NCI-H524 (cell line): ENCODE measurements at regions not wholly inside any gene's neighbourhood (a gene's known extent, or its start where the extent isn't known, plus 50 kb on each side); places are given as distances from the start of the nearest gene placed in this dataset.

Experiments used
- DNase-seq, 2 experiments: peaks; one replicate each; lab custom pipeline; 2025; lab: John Stamatoyannopoulos, UW

- DNase-seq: no peak
Measured at GRCh38 chr5:4941161-4941560, 199.0 kb upstream of the ADAMTS16 start.

GRCh38 chr5:4941957-4942830 is 197.9 kb upstream of the ADAMTS16 start:
- DNase-seq: peak in 1 of 2 experiments; percentile 34

- no peak for DNase-seq
Measured at GRCh38 chr5:4942831-4943178, 197.3 kb upstream of the ADAMTS16 start.

GRCh38 chr5:4945296-4945695 is 194.8 kb upstream of the ADAMTS16 start:
- peak in 1 of 2 experiments; percentile 72 for DNase-seq

GRCh38 chr5:4947106-4947505 is 193.0 kb upstream of the ADAMTS16 start:
- no peak for DNase-seq

DNA sequence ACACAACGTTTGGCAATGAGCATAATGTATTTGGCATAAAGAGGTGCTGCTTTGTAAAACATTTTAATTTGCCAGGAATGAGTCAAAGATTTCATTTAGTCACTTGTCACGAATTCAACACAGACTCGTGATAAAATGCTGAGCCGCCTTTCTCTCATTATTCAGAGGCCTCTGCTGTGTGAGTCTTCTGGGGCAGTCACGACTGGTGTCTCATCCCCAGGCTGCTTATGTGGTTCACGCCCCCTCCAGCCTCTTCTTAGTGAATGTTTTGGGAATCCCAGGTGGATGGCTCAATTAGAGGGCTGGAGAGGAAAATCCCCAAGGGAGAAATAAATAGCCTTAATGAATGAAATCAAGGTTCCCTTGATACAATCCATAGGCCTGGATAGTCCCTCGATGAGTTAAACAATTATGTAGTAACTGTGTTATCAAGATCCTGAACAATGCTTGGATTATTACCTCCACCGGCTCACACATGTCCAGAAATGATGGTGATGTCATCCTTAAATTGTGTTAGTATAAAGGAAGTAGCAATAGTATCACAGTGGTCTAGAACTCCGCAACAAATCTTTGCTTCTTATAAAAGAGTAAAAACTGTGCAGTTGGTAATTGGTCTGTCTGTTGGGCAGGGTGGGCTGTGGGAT is 192.1 kb upstream of the ADAMTS16 start:
- DNase-seq: peak in 1 of 2 experiments; percentile 63

GRCh38 chr5:4949108-4949507 is 191.0 kb upstream of the ADAMTS16 start:
- no peak for DNase-seq

DNA sequence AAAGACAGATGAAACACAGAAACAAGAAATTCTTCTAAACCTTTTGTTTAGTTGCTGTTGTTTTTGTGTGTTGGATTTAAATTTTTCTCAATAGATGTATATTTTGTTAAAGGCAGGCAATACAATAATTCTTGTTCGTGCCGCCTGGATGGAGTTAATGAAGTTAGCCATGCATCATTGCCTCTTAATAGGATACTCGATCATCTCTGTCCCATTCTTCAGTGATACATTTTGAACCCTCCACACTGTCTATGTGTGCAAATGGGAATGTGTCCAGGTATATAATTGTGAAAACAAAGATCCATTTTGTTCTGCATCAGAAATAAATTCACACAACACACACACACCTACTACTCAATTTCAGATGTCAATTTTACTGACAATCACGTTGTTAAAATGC is 186.6 kb upstream of the ADAMTS16 start:
- no peak for DNase-seq

- peak; percentile 73 to 87 for DNase-seq
Measured at GRCh38 chr5:4954048-4954447, 186.1 kb upstream of the ADAMTS16 start.

DNA sequence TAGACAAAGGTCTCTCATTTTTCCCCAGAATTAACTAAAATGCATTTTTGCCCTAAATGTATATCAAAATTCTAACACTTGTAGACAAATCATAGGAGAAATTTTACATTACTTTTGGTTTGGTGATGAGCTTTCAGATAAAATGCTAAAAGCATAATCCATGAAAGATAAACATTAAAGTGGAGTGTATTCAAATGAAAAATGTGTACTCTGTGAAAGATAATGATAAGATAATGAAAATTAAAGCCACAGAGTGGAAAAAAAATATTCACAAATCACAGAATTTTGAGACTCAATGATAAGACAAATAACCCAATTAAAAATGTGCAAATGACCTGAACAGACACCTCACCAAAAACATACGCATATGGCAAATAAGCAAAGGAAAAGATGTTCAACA is 176.9 kb upstream of the ADAMTS16 start:
- no peak for DNase-seq

DNA sequence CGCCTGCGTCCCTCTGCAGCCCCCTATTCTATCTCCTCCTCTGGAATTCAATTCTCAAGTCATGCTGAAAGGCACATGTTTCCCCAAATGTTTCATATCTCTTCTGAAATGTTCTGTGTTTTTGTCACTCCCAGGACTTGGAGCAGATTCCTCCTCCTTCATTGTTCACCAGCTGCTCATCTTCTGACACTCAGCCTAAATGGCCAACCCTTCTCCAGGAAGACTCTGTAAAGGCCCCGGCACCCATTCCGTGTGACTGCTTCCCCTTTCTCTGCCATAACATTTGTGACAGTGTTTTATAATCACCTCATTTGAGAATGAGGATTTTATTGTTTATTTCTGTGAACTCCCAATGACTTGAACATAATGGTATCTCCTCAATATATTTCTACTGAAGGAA is 170.8 kb upstream of the ADAMTS16 start:
- DNase-seq: no peak

GRCh38 chr5:4970171-4970570 is 170.0 kb upstream of the ADAMTS16 start:
- DNase-seq: no peak

GRCh38 chr5:4976902-4977301 is 163.2 kb upstream of the ADAMTS16 start:
- DNase-seq: no peak

DNA sequence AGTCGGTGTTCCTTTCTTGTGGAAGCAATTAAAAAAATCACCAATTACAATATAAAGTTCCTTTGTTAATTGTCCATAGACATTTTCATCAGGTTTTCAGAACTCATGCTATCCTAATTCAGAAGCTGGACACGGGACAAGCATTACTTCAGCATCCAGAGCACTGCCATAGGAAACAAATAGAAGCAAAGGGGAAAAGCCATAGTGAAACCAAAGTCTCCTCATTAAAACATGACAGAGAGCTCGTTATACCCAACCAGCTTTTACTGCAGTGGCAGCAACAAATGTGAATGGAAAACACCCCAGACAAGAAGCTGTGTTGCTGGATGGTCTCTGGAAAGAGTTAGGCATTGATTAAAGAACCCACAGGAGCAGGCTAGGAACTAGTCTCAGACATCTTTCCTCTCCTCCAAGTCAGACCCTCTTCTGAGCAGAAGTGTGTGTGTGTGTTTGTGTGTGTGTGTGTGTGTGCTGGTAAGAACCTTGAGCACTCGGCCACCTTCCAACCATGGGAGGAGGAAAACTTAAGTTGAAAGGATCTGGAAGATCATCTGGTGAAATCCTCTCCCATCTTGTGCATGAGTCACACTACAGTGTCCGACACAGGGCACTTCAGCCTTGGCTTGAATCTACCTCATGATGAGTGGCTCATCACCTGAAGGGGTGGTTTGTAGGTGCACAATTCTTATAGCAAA is 162.6 kb upstream of the ADAMTS16 start:
- DNase-seq: no peak

DNA sequence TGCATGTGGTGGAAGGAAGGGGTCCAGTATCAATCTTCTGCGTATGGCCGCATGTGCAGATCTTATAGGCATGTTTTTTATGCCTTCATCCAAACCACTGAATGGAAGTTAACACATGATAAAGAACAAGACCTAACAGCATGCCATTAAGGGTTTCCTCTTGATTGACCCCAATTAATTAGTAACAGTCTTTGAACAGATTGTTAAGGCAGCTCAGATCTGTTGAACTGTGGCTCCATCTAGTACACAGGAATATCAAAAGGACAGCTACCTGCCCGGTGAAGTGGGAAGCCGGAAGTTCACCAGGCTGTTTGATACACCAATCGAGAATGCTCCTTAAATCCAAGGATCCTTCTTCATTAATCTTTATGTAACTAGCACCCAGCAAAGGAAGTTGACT is 159.9 kb upstream of the ADAMTS16 start:
- DNase-seq: no peak

GRCh38 chr5:4981608-4982007 is 158.5 kb upstream of the ADAMTS16 start:
- DNase-seq: no peak

GRCh38 chr5:4983701-4984100 is 156.4 kb upstream of the ADAMTS16 start:
- no peak for DNase-seq

DNA sequence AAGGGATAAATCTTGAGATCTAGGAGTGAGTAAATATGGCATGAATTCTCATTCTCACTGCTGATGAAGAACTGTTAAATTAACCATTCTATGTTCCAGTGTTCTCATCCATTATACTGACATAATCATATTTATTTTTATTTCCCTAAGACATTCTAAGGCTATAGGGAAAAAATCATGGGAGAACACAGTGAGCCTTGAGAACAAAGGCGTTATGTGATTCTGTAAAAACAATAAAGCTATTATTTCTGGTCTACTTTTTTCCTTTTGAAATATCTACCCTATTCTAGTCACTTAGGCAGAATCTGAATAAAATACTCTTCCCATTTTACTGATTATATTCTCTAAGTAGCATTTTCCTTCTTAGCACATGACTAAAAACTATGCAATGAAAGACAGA is 155.7 kb upstream of the ADAMTS16 start:
- DNase-seq: no peak

DNA sequence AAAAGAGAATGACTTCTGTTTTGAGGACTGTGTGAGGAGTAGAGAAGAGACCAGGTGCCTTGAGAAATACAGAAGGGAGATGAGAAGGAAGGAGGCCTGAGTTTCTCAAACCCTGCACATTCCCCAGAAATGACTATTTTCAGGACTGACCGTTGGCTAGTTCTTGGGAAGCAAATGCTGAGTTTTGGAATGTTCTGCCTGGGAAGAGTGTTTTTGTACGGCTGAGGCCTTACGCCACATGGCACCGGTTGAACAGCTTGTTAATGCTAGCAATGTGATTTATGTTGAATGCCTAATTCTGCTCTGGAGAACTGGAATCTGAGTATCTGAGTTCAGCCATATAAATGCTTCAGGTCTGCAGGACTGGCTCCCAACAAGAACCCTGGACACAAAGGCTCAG is 152.7 kb upstream of the ADAMTS16 start:
- DNase-seq: no peak

DNA sequence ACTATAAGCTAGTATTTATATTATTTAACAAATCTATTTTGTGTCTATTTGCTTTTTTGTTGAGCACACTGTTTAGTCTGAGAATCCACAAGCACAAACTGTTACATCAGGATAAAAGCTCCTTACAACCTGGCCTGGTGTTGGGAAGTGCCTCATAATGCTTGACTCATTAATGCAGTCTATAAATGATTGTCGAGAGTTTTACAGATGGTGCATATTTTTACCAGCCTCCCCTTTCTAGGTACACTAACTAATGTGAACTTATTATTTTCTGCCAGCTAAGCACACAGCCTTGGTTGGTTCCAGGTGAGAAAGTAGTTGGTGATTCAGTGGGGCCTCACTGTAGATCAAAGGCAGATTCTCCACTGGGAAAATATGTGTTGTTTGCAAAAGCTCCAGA is 151.0 kb upstream of the ADAMTS16 start:
- peak in 1 of 2 experiments; percentile 54 for DNase-seq

- no peak for DNase-seq
Measured at GRCh38 chr5:4990017-4990416, 150.1 kb upstream of the ADAMTS16 start.

DNA sequence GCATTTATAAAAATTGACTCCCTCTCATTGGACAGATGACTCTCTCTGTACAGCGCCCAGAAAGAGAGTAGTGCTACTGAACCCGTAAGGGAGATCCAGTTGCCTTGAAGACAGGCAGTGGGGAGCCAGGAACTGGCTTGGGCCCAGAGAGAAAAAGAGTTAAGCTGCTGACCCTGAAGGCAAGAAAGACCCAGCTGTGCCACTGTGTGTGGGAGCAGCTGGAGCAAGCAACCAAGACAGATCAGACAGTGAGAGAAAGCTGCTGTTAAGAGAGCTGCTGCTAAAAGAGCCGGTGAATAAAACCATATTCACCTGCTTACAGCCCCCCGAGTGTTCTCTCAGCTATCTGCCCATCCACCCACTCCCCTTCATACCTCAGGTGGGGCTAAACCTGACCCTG is 149.7 kb upstream of the ADAMTS16 start:
- DNase-seq: no peak

DNA sequence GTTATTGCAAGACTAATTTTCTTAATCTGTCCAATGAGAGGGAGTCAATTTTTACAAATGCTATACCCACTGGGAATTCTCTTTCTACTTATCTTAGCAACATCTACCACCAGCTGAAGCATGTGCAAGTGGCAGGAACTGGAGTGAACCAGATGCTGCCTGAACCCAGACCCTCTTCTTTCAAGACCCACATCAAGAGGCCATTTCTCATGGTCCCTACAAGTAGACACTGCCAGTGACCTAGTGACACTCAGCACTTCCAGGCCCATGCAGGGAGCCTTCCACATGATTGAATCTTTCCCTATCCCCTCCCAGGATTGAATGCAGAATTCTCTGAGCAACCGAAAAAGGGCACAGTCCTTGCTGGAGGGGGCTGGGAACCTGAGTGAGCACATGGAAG is 148.2 kb upstream of the ADAMTS16 start:
- DNase-seq: no peak
